NCI-H2227 (cell line): ENCODE measurements at regions not wholly inside any gene's neighbourhood (a gene's known extent, or its start where the extent isn't known, plus 50 kb on each side); places are given as distances from the start of the nearest gene placed in this dataset.
"Not testable (repeated sequence)": the region's sequence is repeated elsewhere in the genome, so short reads cannot be mapped to it uniquely, and the experiment has no call there.

Experiments used
- DNase-seq: peaks from one replicate; lab custom pipeline; 2025; ENCODE audit not compliant: unreplicated experiment; lab: John Stamatoyannopoulos, UW

GRCh38 chr18:65671621-65672415, 79.0 kb upstream of the CDH7 start:
- DNase-seq = no peak

DNA sequence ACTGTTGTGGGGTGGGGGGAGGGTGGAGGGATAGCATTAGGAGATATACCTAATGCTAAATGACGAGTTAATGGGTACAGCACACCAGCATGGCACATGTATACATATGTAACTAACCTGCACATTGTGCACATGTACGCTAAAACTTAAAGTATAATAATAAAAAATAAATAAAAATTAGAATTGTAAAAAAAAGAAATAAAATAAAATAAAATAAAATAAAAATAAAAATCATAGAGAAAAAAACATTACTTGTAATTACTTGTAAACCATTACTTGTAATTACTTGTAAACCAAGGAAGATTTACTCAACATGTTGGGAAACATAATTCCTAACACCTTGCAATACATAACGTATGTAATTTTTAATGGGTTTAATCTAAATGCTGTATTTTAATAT, 80.7 kb upstream of the CDH7 start:
- not testable (repeated sequence) for DNase-seq

GRCh38 chr18:65661391-65661790, 89.4 kb upstream of the CDH7 start:
- DNase-seq = peak; percentile 35

GRCh38 chr18:65659912-65660311, 90.9 kb upstream of the CDH7 start:
- no peak for DNase-seq

DNA sequence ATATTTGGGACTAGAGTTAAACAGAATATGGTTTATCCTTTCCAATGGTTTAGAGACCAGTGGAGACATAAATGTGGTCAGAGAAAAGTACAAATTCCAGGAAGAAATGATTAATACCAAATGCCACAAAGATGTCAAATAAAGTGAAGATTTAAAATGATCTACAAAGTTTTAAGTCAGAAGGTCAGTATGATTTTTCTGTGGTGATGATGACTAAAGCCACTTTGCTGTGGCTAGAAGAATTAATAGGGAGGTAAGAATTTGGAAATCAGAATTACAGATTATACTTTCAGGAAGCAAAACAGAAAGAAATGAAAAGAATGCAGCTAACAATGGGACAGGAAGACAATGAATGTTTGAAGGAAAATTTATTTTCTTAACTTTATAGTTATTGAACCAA, 91.5 kb upstream of the CDH7 start:
- no peak for DNase-seq

GRCh38 chr18:65651192-65651591, 99.6 kb upstream of the CDH7 start:
- no peak for DNase-seq

DNA sequence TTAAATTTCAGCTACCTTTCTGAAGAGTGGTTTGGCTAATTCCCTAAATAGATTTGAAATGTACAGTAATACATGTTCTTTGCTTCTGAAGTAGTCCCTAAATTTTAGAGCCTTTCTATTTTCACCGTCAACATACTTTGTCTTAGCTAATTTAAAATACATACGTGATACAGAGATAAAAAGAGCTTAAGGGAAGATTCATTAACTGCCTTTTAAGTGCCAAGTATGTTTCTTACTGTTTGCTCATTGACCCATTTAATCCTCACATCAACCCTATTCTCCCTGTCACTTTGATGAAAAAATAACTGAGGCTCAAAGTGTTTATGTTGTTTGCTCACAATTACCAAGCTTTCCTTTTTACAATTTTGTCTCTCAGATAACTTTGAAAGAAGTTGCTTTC, 118.6 kb upstream of the CDH7 start:
- DNase-seq = no peak

DNA sequence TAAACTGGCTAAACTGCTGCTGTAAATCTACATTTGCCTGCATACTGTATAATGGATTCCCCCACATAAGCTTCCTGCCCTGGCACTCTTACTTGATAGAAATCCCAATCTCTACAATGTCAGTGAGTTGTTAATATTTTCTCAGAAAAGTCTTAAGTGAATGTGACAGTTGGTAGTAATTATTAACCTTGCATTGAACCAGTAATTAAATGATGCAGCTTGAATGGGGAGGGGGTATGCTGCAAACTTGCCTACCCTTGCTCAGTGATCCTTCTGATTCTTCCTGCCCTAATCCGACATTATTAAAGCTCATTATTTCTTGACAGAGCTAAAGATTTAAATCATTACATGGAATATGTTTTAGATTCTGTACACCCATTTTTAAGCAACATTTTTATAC, 119.0 kb upstream of the CDH7 start:
- no peak for DNase-seq

GRCh38 chr18:65628390-65628789, 122.4 kb upstream of the CDH7 start:
- no peak for DNase-seq

DNA sequence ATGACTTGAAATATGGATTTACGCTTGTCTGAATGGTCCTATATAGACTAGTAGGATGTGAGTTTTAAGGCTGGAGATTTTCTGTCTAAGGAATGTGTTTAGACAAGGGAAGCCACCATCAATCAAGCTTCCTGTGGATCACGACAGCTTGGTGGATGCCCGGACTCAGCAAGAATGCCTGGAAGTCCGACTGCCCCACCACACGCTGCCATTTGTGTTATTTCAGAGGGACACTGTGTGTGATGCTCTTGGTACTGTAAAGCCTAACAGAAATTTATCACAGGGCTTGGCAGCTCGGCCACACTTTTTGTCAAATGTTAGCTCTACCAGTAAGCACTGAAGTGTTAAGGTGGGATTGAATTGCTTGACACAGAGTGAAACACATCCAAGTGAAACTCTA, 127.1 kb upstream of the CDH7 start:
- no peak for DNase-seq

DNA sequence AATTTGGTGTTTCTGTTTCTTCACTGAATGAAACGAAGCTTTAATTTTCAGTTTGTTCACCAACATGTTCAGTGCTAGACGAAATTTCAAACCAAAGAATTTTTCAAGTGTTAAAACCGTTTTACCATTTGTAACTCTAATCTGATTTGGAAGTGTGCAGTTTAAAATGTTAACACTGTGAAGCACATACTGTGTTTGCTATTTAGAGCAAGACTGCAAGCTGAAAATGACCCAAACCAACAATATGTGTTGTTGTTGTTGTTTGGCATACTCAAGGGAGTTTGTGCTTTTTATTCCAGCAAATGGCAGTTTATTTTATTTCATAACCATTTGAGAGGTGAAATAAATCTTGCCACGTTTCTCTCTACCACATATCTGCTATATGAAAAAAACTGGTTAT, 128.4 kb upstream of the CDH7 start:
- DNase-seq = no peak

GRCh38 chr18:65620076-65620696, 130.6 kb upstream of the CDH7 start:
- DNase-seq = no peak

DNA sequence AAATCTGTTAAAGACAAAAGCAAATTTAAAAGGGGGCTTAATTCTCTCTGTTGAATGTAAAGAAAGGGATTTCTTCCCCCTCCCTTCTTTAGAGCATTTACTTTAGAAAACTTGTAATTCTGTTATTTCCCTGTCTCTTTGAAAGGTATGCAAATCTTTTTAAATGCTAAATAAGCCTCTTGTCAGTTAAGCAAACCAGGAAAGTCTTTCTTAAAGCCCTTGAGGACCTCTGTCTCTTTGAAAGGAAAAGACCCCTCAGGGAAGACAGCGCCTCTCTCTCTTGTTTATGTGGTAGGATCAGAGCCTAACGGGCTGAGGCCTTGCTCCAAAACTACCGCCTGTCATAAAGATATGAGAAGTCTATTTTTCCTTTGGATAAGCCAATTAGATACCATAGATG, 139.9 kb upstream of the CDH7 start:
- no peak for DNase-seq

DNA sequence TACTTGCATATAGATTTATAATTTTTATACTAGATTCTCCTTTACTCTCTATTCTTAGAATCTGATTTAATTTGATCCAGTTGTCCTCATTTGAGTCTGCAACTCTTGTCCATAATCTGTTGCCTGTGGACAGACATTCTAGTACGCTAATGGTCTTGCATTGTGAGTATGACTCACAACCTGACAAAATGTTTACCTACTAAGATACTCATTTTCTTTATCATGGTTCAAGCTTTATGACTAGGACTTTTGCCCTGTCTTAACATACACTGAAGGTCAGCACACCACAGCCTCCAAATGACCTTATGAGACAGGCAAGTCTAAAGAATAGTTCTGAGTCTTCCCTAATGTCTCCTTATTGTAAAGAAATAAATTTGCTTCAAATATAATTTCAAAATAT, 142.3 kb upstream of the CDH7 start:
- DNase-seq = no peak

- DNase-seq = no peak
These were observed 143.7 kb upstream of the CDH7 start for GRCh38 chr18:65607161-65607560.

- DNase-seq = no peak
These were observed 144.2 kb upstream of the CDH7 start for GRCh38 chr18:65606551-65607130.

DNA sequence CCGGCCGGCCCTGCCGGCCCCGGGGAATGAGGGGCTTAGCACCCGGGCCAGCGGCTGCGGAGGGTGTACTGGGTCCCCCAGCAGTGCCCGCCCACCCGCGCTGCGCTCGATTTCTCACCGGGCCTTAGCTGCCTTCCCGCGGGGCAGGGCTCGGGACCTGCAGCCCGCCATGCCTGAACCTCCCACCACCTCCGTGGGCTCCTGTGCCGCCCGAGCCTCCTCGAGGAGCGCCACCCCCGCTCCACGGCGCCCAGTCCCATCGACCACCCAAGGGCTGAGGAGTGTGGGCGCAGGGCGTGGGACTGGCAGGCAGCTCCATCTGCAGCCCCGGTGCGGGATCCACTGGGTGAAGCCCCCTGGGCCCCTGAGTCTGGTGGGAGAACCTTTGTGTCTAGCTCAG, 145.5 kb upstream of the CDH7 start:
- not testable (repeated sequence) for DNase-seq

GRCh38 chr18:65601775-65602174, 149.0 kb upstream of the CDH7 start:
- DNase-seq = no peak

DNA sequence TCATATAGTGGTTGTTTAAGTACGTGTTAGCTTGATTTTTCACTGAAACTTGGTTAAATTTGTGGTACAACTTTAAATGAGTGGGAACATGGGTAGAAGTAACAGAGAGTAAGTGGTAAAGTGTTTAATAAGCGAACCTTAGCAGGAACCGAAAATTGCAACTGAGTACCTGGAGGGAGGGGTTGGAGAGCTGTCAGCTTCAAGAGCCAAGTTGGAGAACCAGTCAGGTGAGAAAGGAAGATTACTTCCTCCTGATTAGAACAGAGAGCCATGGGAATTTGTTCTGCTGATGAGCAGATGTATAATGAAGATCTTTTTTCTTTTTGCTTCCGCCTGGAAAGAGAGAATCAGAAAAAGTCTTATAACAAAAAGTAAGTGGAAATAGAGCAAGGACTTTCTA, 158.4 kb upstream of the CDH7 start:
- DNase-seq = no peak

DNA sequence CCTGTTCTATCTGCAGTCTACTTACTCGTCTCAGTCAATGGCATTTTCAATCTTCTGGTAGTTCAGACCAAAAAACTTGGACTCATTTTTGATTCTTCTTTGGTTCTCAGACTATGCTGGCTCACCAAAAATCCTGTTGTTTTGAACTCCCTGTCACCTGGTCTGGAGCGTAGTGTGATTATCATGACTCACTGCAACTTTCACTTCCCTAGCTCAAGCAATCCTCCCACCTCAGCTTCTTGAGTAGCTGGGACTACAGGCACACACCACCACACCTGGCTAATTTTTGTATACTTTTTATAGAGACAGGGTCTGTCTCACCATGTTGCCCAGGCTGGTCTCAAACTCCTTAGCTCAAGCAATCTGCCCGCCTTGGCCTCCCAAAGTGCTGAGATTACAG, 163.3 kb upstream of the CDH7 start:
- no peak for DNase-seq

DNA sequence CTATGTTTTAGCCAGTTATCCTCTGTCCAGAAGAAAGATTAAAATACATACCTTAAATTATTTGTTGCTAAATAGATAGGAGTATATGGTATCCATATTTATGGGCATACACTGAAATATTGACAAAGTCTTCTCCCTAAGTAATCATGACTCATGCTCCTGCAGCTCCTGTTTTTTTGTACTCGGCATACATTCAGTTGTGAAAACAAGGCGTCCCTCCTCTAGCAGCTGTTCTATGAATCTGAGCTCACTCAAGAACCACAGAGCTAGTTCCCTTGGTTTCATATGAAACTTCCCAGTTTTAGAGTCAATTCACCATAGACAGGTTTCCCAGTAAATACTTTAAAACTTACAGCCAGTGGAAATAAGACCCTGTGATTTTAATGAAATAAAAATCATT, 168.7 kb upstream of the CDH7 start:
- DNase-seq = not testable (repeated sequence)

DNA sequence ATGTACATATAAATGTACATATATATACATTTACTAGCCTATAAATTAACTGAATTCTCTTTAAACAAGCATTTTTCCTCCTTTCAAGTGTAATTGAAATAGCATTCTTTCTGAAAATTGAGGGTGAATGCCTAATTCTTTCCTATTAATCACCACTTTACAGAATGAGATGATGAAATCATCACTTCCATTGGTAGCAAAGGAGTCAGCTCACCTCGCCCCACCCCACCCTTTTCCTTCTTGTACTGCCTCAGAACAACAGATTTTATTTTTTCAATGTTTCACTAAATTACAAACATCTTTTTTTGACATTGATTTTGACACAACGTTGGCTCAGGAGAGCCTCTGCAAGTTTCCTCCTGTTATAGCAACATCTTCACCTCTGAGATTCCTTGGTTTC, 181.9 kb upstream of the CDH7 start:
- no peak for DNase-seq

DNA sequence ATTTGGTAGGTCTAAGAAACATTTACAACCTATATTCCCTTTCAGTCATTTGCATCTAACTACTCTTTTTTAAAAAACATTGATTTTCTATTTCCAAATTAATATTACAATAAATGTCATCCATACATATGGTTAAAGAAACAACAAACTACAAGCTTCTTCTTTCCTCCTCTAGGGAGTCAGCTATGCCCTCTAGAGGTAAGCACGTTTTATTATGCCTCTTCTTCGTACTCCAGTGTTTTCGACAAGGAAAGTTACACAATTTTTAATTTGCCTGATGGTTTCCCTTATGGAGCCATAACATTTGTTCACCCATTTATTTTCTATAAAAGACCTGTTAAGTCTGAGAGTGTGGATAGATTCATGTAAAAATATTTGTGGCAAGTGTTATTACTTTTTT, 183.4 kb upstream of the CDH7 start:
- peak; percentile 11 for DNase-seq
